WERI-Rb-1 (cell line): ENCODE measurements at regions not wholly inside any gene's neighbourhood (a gene's known extent, or its start where the extent isn't known, plus 50 kb on each side); places are given as distances from the start of the nearest gene placed in this dataset.
A peak's percentile ranks its signal among the peaks of the same experiment; 100 is the strongest.

ENCODE experiments used
- DNase-seq: peaks from one replicate; pipeline ENCODE4 v3.0.0-alpha.2; 2020
- H3K27ac ChIP-seq: fragments of 250-450 bp; sonication (Bioruptor Pico); 2 replicates; pipeline ENCODE4 v1.5.1; 2020; ENCODE audit warnings: mild to moderate bottlenecking, moderate library complexity
- H3K27me3 ChIP-seq: fragments of 250-450 bp; sonication (Bioruptor Pico); 2 replicates; pipeline ENCODE4 v1.5.1; 2021; ENCODE audit warnings: mild to moderate bottlenecking, low read depth, moderate library complexity; ENCODE audit not compliant: insufficient read depth, severe bottlenecking
- H3K36me3 ChIP-seq: fragments of 250-450 bp; sonication (Bioruptor Pico); 2 replicates; pipeline ENCODE4 v1.5.1; 2020; ENCODE audit warnings: mild to moderate bottlenecking, moderate library complexity
- H3K4me3 ChIP-seq: 2 replicates; pipeline ENCODE4 v1.5.1; 2011; ENCODE audit warnings: low read depth, mild to moderate bottlenecking, control low read depth, low read length
- H3K9me3 ChIP-seq: fragments of 250-450 bp; sonication (Bioruptor Pico); 2 replicates; pipeline ENCODE4 v1.5.1; 2021; ENCODE audit warnings: mild to moderate bottlenecking, moderate library complexity; ENCODE audit not compliant: severe bottlenecking
- TF ChIP-seq, protein P1 (sequence below): IDR thresholded peaks from 2 replicates; pipeline ENCODE4 v1.5.1; 2011; ENCODE audit warnings: low read depth, mild to moderate bottlenecking, control low read depth, inconsistent platforms, low read length

- TF ChIP-seq, protein P1, sequence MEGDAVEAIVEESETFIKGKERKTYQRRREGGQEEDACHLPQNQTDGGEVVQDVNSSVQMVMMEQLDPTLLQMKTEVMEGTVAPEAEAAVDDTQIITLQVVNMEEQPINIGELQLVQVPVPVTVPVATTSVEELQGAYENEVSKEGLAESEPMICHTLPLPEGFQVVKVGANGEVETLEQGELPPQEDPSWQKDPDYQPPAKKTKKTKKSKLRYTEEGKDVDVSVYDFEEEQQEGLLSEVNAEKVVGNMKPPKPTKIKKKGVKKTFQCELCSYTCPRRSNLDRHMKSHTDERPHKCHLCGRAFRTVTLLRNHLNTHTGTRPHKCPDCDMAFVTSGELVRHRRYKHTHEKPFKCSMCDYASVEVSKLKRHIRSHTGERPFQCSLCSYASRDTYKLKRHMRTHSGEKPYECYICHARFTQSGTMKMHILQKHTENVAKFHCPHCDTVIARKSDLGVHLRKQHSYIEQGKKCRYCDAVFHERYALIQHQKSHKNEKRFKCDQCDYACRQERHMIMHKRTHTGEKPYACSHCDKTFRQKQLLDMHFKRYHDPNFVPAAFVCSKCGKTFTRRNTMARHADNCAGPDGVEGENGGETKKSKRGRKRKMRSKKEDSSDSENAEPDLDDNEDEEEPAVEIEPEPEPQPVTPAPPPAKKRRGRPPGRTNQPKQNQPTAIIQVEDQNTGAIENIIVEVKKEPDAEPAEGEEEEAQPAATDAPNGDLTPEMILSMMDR: no peak
- DNase-seq: no peak
- H3K36me3 ChIP-seq: no peaks in the 10 kb centered on the region
- H3K27me3 ChIP-seq: no peaks in the 10 kb centered on the region
- no peak overlapping the region for H3K4me3 ChIP-seq
- peaks cover 5% of the 10 kb centered on the region for H3K9me3 ChIP-seq
- H3K27ac ChIP-seq: no peak overlapping the region
Observed at GRCh38 chr22:48772286-48772907, 1055.3 kb downstream of the BRD1 start.

DNA sequence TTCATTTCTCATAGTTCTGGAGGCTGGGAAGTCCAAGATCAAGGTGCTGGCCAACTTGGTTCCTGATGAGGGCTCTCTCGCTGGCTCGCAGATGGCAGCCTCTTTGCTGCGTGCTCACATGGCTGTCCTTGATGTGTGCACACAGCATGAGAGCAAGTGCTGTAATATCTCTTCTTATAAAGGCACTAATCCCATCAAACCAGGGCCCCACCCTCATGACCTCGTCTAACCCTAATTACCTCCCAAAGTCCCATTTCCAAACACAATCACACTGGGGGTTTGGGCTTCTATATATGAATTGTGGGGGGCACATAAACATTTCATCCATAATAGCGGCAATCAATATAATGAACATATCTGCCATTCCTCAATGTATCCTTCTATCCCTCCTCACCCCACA is 1062.1 kb downstream of the BRD1 start:
- Histone ChIP-seq H3K4me3 (no peak overlapping the region), H3K27ac (no peak overlapping the region), H3K36me3 (no peaks in the 10 kb centered on the region), H3K9me3 (no peaks in the 10 kb centered on the region), H3K27me3 (no peaks in the 10 kb centered on the region)
- TF ChIP-seq, protein P1: no peak
- no peak for DNase-seq

GRCh38 chr22:48761546-48761945 is 1066.1 kb downstream of the BRD1 start:
- no peak overlapping the region for H3K27ac ChIP-seq
- no peak overlapping the region for H3K4me3 ChIP-seq
- H3K36me3 ChIP-seq: no peaks in the 10 kb centered on the region
- H3K27me3 ChIP-seq: no peaks in the 10 kb centered on the region
- H3K9me3 ChIP-seq: no peaks in the 10 kb centered on the region
- peak; percentile 2 for DNase-seq
- TF ChIP-seq, protein P1: no peak

- Histone ChIP-seq H3K4me3 (no peak overlapping the region), H3K9me3 (no peaks in the 10 kb centered on the region), H3K27ac (no peak overlapping the region), H3K36me3 (no peaks in the 10 kb centered on the region), H3K27me3 (no peaks in the 10 kb centered on the region)
- TF ChIP-seq, protein P1: no peak
- peak; percentile 3 for DNase-seq
Observed at GRCh38 chr22:48760481-48761390, 1066.9 kb downstream of the BRD1 start.

GRCh38 chr22:48758881-48759875 is 1068.5 kb downstream of the BRD1 start:
- no peaks in the 10 kb centered on the region for H3K27me3 ChIP-seq
- no peak overlapping the region for H3K27ac ChIP-seq
- DNase-seq: no peak
- no peaks in the 10 kb centered on the region for H3K36me3 ChIP-seq
- H3K4me3 ChIP-seq: no peak overlapping the region
- H3K9me3 ChIP-seq: no peaks in the 10 kb centered on the region
- TF ChIP-seq, protein P1: no peak
